HCT116 (cell line): ENCODE measurements at regions not wholly inside any gene's neighbourhood (a gene's known extent, or its start where the extent isn't known, plus 50 kb on each side); places are given as distances from the start of the nearest gene placed in this dataset.

Source experiments
- ATAC-seq: fragments of 200-7000 bp; cut with Tn5 transposase; 2 replicates; pipeline ENCODE4 v1.9.1; 2020; ENCODE audit warnings: mild to moderate bottlenecking, moderate library complexity
- BruUV-seq: library from RNA; stranded (reverse); fragments of 400-500 nt; replicated peaks from 2 replicates; lab custom pipeline; 2021; lab: Mats Ljungman, UMichigan
- CTCF ChIA-PET: fragments of 300-600 bp; sonication (Branson Sonifier 250); formaldehyde crosslinking; loops from one replicate; lab custom pipeline; 2021; ENCODE audit warnings: antibody characterized with exemption; lab: Charles Lee
- POLR2A ChIA-PET: fragments of 300-600, 350-600 bp; sonication (Branson Sonifier 250); formaldehyde crosslinking; loops from one replicate; lab custom pipeline; 2021; ENCODE audit warnings: antibody characterized with exemption; lab: Charles Lee
- RAD21 ChIA-PET, 2 experiments: fragments of 300-600 bp; sonication (Branson Sonifier 250); formaldehyde crosslinking; loops; one replicate each; lab custom pipeline; 2023; ENCODE audit warnings: low total read pairs in 2 of 2; ENCODE audit not compliant: uncharacterized antibody in 2 of 2, unreplicated experiment in 2 of 2, low non-redundant PET in 1 of 2; lab: Charles Lee
- DNase-seq: peaks from one replicate; pipeline ENCODE4 v3.0.0-alpha.2; 2010; ENCODE audit warnings: low read depth, low spot score
- H2AFZ ChIP-seq: fragments of 200-600 bp; shearing (Covaris generic), sonication (generic); 2 replicates; pipeline ENCODE4 v1.6.1; 2017; ENCODE audit warnings: low read depth, mixed run types, mixed read lengths, antibody characterized with exemption, low read length; ENCODE audit not compliant: poor library complexity, severe bottlenecking
- H3K27ac ChIP-seq: 2 replicates; pipeline ENCODE4 v1.5.1; 2012; ENCODE audit warnings: low read depth, low read length
- H3K27me3 ChIP-seq: fragments of 200-600 bp; sonication (generic); 2 replicates; pipeline ENCODE4 v1.6.1; 2016; ENCODE audit warnings: mixed run types, low read length, mixed read lengths; ENCODE audit not compliant: insufficient read depth
- H3K36me3 ChIP-seq, 2 experiments: fragments of 200-500 bp in 1 of 2; fragments of 200-600 bp in 1 of 2; sonication (Bioruptor generic) in 1 of 2; sonication (generic) in 1 of 2; 2 replicates each; pipeline versions ENCODE4 v1.5.1 to v1.6.1; 2014 to 2016; ENCODE audit warnings: low read length in 2 of 2, inconsistent platforms in 1 of 2, mixed read lengths in 1 of 2, mixed run types in 1 of 2; ENCODE audit not compliant: insufficient read depth in 2 of 2, control insufficient read depth in 1 of 2
- H3K4me1 ChIP-seq, 2 experiments: fragments of 200-600 bp in 1 of 2; sonication (generic) in 1 of 2; 2 replicates each; pipeline versions ENCODE4 v1.5.1 to v1.6.1; 2012 to 2017; ENCODE audit warnings: low read length in 2 of 2, inconsistent platforms in 1 of 2, mild to moderate bottlenecking in 1 of 2, mixed read lengths in 1 of 2, mixed run types in 1 of 2, moderate library complexity in 1 of 2; ENCODE audit not compliant: insufficient read depth in 2 of 2, control insufficient read depth in 1 of 2
- H3K4me2 ChIP-seq: fragments of 200-600 bp; sonication (generic); 2 replicates; pipeline ENCODE4 v1.6.1; 2017; ENCODE audit warnings: mixed run types, low read length, mixed read lengths
- H3K4me3 ChIP-seq, 2 experiments: fragments of 200-600 bp in 1 of 2; sonication (generic) in 1 of 2; replicated peaks in 1 of 2; 2 replicates each; pipeline ENCODE4 v1.5.1; 2011 to 2016; ENCODE audit warnings: low read length in 2 of 2, control low read depth in 1 of 2, low read depth in 1 of 2, mild to moderate bottlenecking in 1 of 2, mixed read lengths in 1 of 2, mixed run types in 1 of 2
- H3K79me2 ChIP-seq: fragments of 200-600 bp; sonication (generic); 2 replicates; pipeline ENCODE4 v1.6.1; 2017; ENCODE audit warnings: mild to moderate bottlenecking, mixed run types, low read length, moderate library complexity, mixed read lengths; ENCODE audit not compliant: insufficient read depth
- H3K9ac ChIP-seq: fragments of 200-600 bp; sonication (generic); 2 replicates; pipeline ENCODE4 v1.6.1; 2016; ENCODE audit warnings: low read length, mixed read lengths
- H3K9me2 ChIP-seq: fragments of 200-600 bp; sonication (generic), shearing (Covaris generic); 2 replicates; pipeline ENCODE4 v1.6.1; 2017; ENCODE audit warnings: mixed run types, mild to moderate bottlenecking, moderate library complexity; ENCODE audit not compliant: insufficient read depth
- H3K9me3 ChIP-seq, 2 experiments: fragments of 200-500 bp in 1 of 2; fragments of 200-600 bp in 1 of 2; sonication (Bioruptor generic) in 1 of 2; sonication (generic) in 1 of 2; 2 replicates each; pipeline ENCODE4 v1.6.1; 2014 to 2017; ENCODE audit warnings: low read length in 2 of 2, mixed read lengths in 2 of 2, inconsistent platforms in 1 of 2, low read depth in 1 of 2, mild to moderate bottlenecking in 1 of 2, mixed run types in 1 of 2, moderate library complexity in 1 of 2; ENCODE audit not compliant: control insufficient read depth in 1 of 2, insufficient read depth in 1 of 2
- H4K20me1 ChIP-seq: fragments of 200-600 bp; sonication (generic), shearing (Covaris generic); 2 replicates; pipeline ENCODE4 v1.6.1; 2017; ENCODE audit warnings: mixed run types, mild to moderate bottlenecking, moderate library complexity; ENCODE audit not compliant: insufficient read depth
- ATF3 ChIP-seq: IDR thresholded peaks from 2 replicates; pipeline ENCODE4 v1.6.1; 2012
- CBX3 ChIP-seq: IDR thresholded peaks from 2 replicates; pipeline ENCODE4 v1.6.1; 2012; ENCODE audit warnings: low read depth
- CTCF ChIP-seq, 3 experiments: fragments of 200-600 bp in 1 of 3; sonication (generic) in 1 of 3; IDR thresholded peaks in 2 of 3; conservative IDR thresholded peaks in 1 of 3; 2 replicates each; pipeline ENCODE4 v1.5.1; 2012 to 2017; ENCODE audit warnings: low read depth in 2 of 3, low read length in 2 of 3, antibody characterized with exemption in 1 of 3, borderline replicate concordance in 1 of 3, control low read depth in 1 of 3, mild to moderate bottlenecking in 1 of 3, mixed read lengths in 1 of 3, mixed run types in 1 of 3, moderate library complexity in 1 of 3; ENCODE audit not compliant: insufficient read depth in 1 of 3
- EGR1 ChIP-seq: IDR thresholded peaks from 2 replicates; pipeline ENCODE4 v1.6.1; 2012; ENCODE audit warnings: low read depth
- ELF1 ChIP-seq: IDR thresholded peaks from 2 replicates; pipeline ENCODE4 v1.6.1; 2012; ENCODE audit warnings: low read depth, borderline replicate concordance
- EZH2 ChIP-seq: fragments of 200-600 bp; sonication (generic); IDR thresholded peaks from 2 replicates; pipeline ENCODE4 v1.6.1; 2017; ENCODE audit warnings: antibody characterized with exemption, mixed run types
- EZH2phosphoT487 ChIP-seq: fragments of 200-600 bp; IDR thresholded peaks from 2 replicates; pipeline ENCODE4 v1.6.1; 2018; ENCODE audit warnings: antibody characterized with exemption, borderline replicate concordance
- FOSL1 ChIP-seq: IDR thresholded peaks from 2 replicates; pipeline ENCODE4 v1.6.1; 2012; ENCODE audit warnings: low read depth
- JUND ChIP-seq: IDR thresholded peaks from 2 replicates; pipeline ENCODE4 v1.6.1; 2012
- MAX ChIP-seq: IDR thresholded peaks from 2 replicates; pipeline ENCODE4 v1.6.1; 2012
- POLR2A ChIP-seq: IDR thresholded peaks from 2 replicates; pipeline ENCODE4 v1.7.0; 2011; ENCODE audit warnings: borderline replicate concordance; ENCODE audit not compliant: insufficient read depth, insufficient read length; ENCODE audit errors: extremely low read depth
- RAD21 ChIP-seq: IDR thresholded peaks from 2 replicates; pipeline ENCODE4 v1.6.1; 2012; ENCODE audit warnings: low read depth, mild to moderate bottlenecking
- REST ChIP-seq: IDR thresholded peaks from 2 replicates; pipeline ENCODE4 v1.6.1; 2012; ENCODE audit warnings: low read depth
- SIN3A ChIP-seq: IDR thresholded peaks from 2 replicates; pipeline ENCODE4 v1.6.1; 2012; ENCODE audit warnings: low read depth
- SP1 ChIP-seq: IDR thresholded peaks from 2 replicates; pipeline ENCODE4 v1.6.1; 2012; ENCODE audit warnings: low read depth
- SRF ChIP-seq: IDR thresholded peaks from 2 replicates; pipeline ENCODE4 v1.6.1; 2012; ENCODE audit warnings: low read depth
- TCF7L2 ChIP-seq: IDR thresholded peaks from 2 replicates; pipeline ENCODE4 v1.7.0; 2011; ENCODE audit warnings: borderline replicate concordance, inconsistent platforms; ENCODE audit not compliant: insufficient read depth, insufficient read length; ENCODE audit errors: extremely low read depth
- YY1 ChIP-seq: IDR thresholded peaks from 2 replicates; pipeline ENCODE4 v1.6.1; 2011; ENCODE audit warnings: low read length, low read depth, moderate library complexity, mild to moderate bottlenecking; ENCODE audit not compliant: insufficient replicate concordance; ENCODE audit errors: extremely low read depth
- ZFX ChIP-seq: fragments of 450-650 bp; IDR thresholded peaks from 2 replicates; pipeline ENCODE4 v1.6.1; 2017
- ZNF274 ChIP-seq: fragments of 200-500 bp; sonication (Bioruptor generic); IDR thresholded peaks from 2 replicates; pipeline ENCODE4 v1.6.1; 2014; ENCODE audit warnings: mild to moderate bottlenecking, low read depth, low read length, inconsistent platforms
- intact Hi-C: fragments of 100-400 bp; cut with micrococcal nuclease; formaldehyde crosslinking; loops from 2 replicates; pipeline ENCODE4 v1.10.0; 2022

- no peak overlapping the region for H3K4me2 ChIP-seq
- H3K4me1 ChIP-seq, result no peaks in the 10 kb centered on the region
- intact Hi-C loops, result no loop called here
- no peak overlapping the region for H3K27ac ChIP-seq
- H3K9ac ChIP-seq, result no peak overlapping the region
- no peaks in the 10 kb centered on the region for H3K27me3 ChIP-seq
- RAD21 ChIA-PET, result no interaction called here
- DNase-seq (no peak), ATAC-seq (no peak)
- no peak overlapping the region for H3K4me3 ChIP-seq
- H3K9me3 ChIP-seq, result no peaks in the 10 kb centered on the region
- TF ChIP-seq SIN3A (no peak), JUND (no peak), YY1 (no peak), SRF (no peak), EZH2 (no peak), EZH2phosphoT487 (no peak), REST (no peak), ELF1 (no peak), EGR1 (no peak), POLR2A (no peak), CTCF (IDR thresholded peaks at IDR 0.05 in 2 of 3, conservative IDR thresholded peaks at IDR 0.05 in 1 of 3; ENCODE audit: borderline replicate concordance in 1 of 3, insufficient read depth in 1 of 3, low read depth in 2 of 3, low read length in 2 of 3) (no peak), ATF3 (no peak), MAX (no peak), SP1 (no peak), CBX3 (no peak), RAD21 (no peak), FOSL1 (no peak), ZNF274 (no peak), TCF7L2 (no peak), ZFX (no peak)
- H3K9me2 ChIP-seq, result no peaks in the 10 kb centered on the region
- no peaks in the 10 kb centered on the region for H3K36me3 ChIP-seq
- H2AFZ ChIP-seq, result no peak overlapping the region
- CTCF ChIA-PET, result no interaction called here
- H4K20me1 ChIP-seq, result no peaks in the 10 kb centered on the region
- no TSS peak for BruUV-seq
- POLR2A ChIA-PET, result no interaction called here
- no peaks in the 10 kb centered on the region for H3K79me2 ChIP-seq
Observed at GRCh38 chr3:144294659-144295538, 323.3 kb downstream of the DIPK2A start.
